ENCODE measurements at regions not wholly inside any gene's neighbourhood (a gene's known extent, or its start where the extent isn't known, plus 50 kb on each side); places are given as distances from the start of the nearest gene placed in this dataset.

GRCh38 chr1:195804547-195804946 lies 803.7 kb downstream of the KCNT2 start:
- no peak for DNase-seq

- no peak for DNase-seq
Measured at GRCh38 chr1:195799016-195799415, 809.2 kb downstream of the KCNT2 start.

- no peak for DNase-seq
Measured at GRCh38 chr1:195794225-195794624, 814.0 kb downstream of the KCNT2 start.

GRCh38 chr1:195791796-195792195 lies 816.4 kb downstream of the KCNT2 start:
- DNase-seq, result no peak

- DNase-seq, result no peak
Measured at GRCh38 chr1:195790514-195791168, 817.6 kb downstream of the KCNT2 start.

GRCh38 chr1:195789321-195789720 lies 818.9 kb downstream of the KCNT2 start:
- DNase-seq, result peak; percentile 19

GRCh38 chr1:195788721-195789120 lies 819.5 kb downstream of the KCNT2 start:
- no peak for DNase-seq

GRCh38 chr1:195785830-195786229 lies 822.4 kb downstream of the KCNT2 start:
- no peak for DNase-seq

GRCh38 chr1:195773931-195774330 lies 834.3 kb downstream of the KCNT2 start:
- no peak for DNase-seq

GRCh38 chr1:195769461-195769860 lies 838.8 kb downstream of the KCNT2 start:
- DNase-seq, result no peak

GRCh38 chr1:195768936-195769335 lies 839.3 kb downstream of the KCNT2 start:
- DNase-seq, result no peak

GRCh38 chr1:195768377-195768776 lies 839.9 kb downstream of the KCNT2 start:
- no peak for DNase-seq

GRCh38 chr1:195766709-195767108 lies 841.5 kb downstream of the KCNT2 start:
- no peak for DNase-seq

- DNase-seq, result no peak
Measured at GRCh38 chr1:195765099-195765498, 843.1 kb downstream of the KCNT2 start.

- DNase-seq, result no peak
Measured at GRCh38 chr1:195763907-195764374, 844.3 kb downstream of the KCNT2 start.

- DNase-seq, result no peak
Measured at GRCh38 chr1:195763146-195763906, 844.9 kb downstream of the KCNT2 start.

GRCh38 chr1:195761104-195761503 lies 847.1 kb downstream of the KCNT2 start:
- DNase-seq, result no peak

GRCh38 chr1:195756109-195756508 lies 852.1 kb downstream of the KCNT2 start:
- no peak for DNase-seq

GRCh38 chr1:195754874-195755273 lies 853.4 kb downstream of the KCNT2 start:
- no peak for DNase-seq

- DNase-seq, result no peak
Measured at GRCh38 chr1:195754303-195754702, 853.9 kb downstream of the KCNT2 start.

- no peak for DNase-seq
Measured at GRCh38 chr1:195748969-195749368, 859.3 kb downstream of the KCNT2 start.

GRCh38 chr1:195745189-195746010 lies 862.8 kb downstream of the KCNT2 start:
- no peak for DNase-seq

GRCh38 chr1:195744256-195744655 lies 864.0 kb downstream of the KCNT2 start:
- no peak for DNase-seq

- no peak for DNase-seq
Measured at GRCh38 chr1:195740862-195741261, 867.4 kb downstream of the KCNT2 start.

Data from NCI-H446 treated with DMSO at 0.1 percent for 48 hours (cell line).